GM19328 (cell line): ENCODE measurements at regions not wholly inside any gene's neighbourhood (a gene's known extent, or its start where the extent isn't known, plus 50 kb on each side); places are given as distances from the start of the nearest gene placed in this dataset.

Experiments
- ATAC-seq: cut with Tn5 transposase; IDR thresholded peaks from one replicate; pipeline ENCODE4 v1.9.1; 2021; ENCODE audit warnings: mild to moderate bottlenecking, moderate library complexity; ENCODE audit not compliant: unreplicated experiment

- no peak for ATAC-seq
Measured at GRCh38 chr4:57442241-57442640, 332.1 kb upstream of the IGFBP7 start.

- ATAC-seq, result no peak
Measured at GRCh38 chr4:57437649-57438048, 327.5 kb upstream of the IGFBP7 start.

- no peak for ATAC-seq
Measured at GRCh38 chr4:57435300-57435699, 325.1 kb upstream of the IGFBP7 start.

GRCh38 chr4:57430726-57431125 is 320.5 kb upstream of the IGFBP7 start:
- no peak for ATAC-seq

- ATAC-seq, result peak; percentile 81
Measured at GRCh38 chr4:57426779-57427395, 316.7 kb upstream of the IGFBP7 start.

GRCh38 chr4:57425610-57426009 is 315.4 kb upstream of the IGFBP7 start:
- ATAC-seq, result no peak

- ATAC-seq, result no peak
Measured at GRCh38 chr4:57424232-57424897, 314.2 kb upstream of the IGFBP7 start.

- no peak for ATAC-seq
Measured at GRCh38 chr4:57418133-57418532, 307.9 kb upstream of the IGFBP7 start.

GRCh38 chr4:57412259-57413054 is 302.3 kb upstream of the IGFBP7 start:
- no peak for ATAC-seq

GRCh38 chr4:57410331-57411052 is 300.3 kb upstream of the IGFBP7 start:
- ATAC-seq, result no peak

GRCh38 chr4:57405359-57405758 is 295.2 kb upstream of the IGFBP7 start:
- ATAC-seq, result no peak

GRCh38 chr4:57404483-57404882 is 294.3 kb upstream of the IGFBP7 start:
- ATAC-seq, result no peak

- ATAC-seq, result no peak
Measured at GRCh38 chr4:57403591-57403990, 293.4 kb upstream of the IGFBP7 start.

GRCh38 chr4:57401586-57401985 is 291.4 kb upstream of the IGFBP7 start:
- ATAC-seq, result no peak

- no peak for ATAC-seq
Measured at GRCh38 chr4:57378766-57379165, 268.6 kb upstream of the IGFBP7 start.

GRCh38 chr4:57374866-57375595 is 264.8 kb upstream of the IGFBP7 start:
- no peak for ATAC-seq

GRCh38 chr4:57373991-57374390 is 263.8 kb upstream of the IGFBP7 start:
- ATAC-seq, result no peak

GRCh38 chr4:57371671-57372070 is 261.5 kb upstream of the IGFBP7 start:
- ATAC-seq, result no peak

GRCh38 chr4:57370691-57371090 is 260.5 kb upstream of the IGFBP7 start:
- ATAC-seq, result no peak

GRCh38 chr4:57369446-57369845 is 259.3 kb upstream of the IGFBP7 start:
- ATAC-seq, result no peak

GRCh38 chr4:57364255-57364654 is 254.1 kb upstream of the IGFBP7 start:
- no peak for ATAC-seq
